ENCODE measurements at regions not wholly inside any gene's neighbourhood (a gene's known extent, or its start where the extent isn't known, plus 50 kb on each side); places are given as distances from the start of the nearest gene placed in this dataset.
"Not testable (repeated sequence)": the region's sequence is repeated elsewhere in the genome, so short reads cannot be mapped to it uniquely, and the experiment has no call there.

DNA sequence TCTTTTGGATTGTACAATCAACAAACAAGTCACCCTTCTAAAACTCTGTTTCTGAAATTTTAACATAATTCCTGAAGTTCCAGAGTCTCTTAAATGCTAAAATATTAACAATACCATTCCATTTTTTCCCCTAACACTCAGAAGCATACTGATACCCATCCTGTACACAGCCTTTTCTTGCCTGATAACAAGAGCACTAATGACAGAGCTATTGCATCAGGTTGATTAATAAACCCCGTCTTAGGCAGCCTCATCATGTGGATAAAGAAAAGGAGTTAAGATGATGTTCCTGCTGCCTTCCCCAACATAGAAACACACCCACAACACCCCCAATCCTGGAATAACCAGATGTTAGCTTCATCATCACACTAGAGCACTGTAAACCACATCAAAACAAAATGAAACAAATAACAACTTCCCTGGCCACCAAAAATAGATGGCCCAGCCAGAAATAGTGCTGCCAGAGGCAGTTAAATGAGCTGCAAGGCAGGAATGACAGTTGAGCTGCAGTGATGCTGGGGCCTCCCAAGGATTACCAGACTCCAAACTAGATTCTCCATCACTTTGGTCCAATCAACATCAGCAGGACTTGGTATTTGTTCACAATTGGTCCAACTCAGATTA, 93.8 kb upstream of the NBPF26 start:
- POLR2A ChIA-PET (ENCODE audit: low non-redundant PET); H3K4me1 ChIP-seq (ENCODE audit: insufficient read depth, low read length, poor library complexity, severe bottlenecking); DNase-seq (ENCODE audit: low spot score); H3K36me3 ChIP-seq (ENCODE audit: insufficient read depth, low read length, poor library complexity, severe bottlenecking); H3K9me3 ChIP-seq (ENCODE audit: low read depth, low read length, poor library complexity, severe bottlenecking); H3K4me3 ChIP-seq (ENCODE audit: low read depth, low read length, poor library complexity, severe bottlenecking); BruUV-seq (replicated peaks); intact Hi-C loops (cut with micrococcal nuclease; ENCODE audit: unreplicated experiment); CTCF ChIA-PET; H3K27ac ChIP-seq (ENCODE audit: low read depth, low read length, poor library complexity, severe bottlenecking); H3K27me3 ChIP-seq (replicated peaks; ENCODE audit: insufficient read depth, low read depth, low read length, poor library complexity): not testable (repeated sequence)

DNA sequence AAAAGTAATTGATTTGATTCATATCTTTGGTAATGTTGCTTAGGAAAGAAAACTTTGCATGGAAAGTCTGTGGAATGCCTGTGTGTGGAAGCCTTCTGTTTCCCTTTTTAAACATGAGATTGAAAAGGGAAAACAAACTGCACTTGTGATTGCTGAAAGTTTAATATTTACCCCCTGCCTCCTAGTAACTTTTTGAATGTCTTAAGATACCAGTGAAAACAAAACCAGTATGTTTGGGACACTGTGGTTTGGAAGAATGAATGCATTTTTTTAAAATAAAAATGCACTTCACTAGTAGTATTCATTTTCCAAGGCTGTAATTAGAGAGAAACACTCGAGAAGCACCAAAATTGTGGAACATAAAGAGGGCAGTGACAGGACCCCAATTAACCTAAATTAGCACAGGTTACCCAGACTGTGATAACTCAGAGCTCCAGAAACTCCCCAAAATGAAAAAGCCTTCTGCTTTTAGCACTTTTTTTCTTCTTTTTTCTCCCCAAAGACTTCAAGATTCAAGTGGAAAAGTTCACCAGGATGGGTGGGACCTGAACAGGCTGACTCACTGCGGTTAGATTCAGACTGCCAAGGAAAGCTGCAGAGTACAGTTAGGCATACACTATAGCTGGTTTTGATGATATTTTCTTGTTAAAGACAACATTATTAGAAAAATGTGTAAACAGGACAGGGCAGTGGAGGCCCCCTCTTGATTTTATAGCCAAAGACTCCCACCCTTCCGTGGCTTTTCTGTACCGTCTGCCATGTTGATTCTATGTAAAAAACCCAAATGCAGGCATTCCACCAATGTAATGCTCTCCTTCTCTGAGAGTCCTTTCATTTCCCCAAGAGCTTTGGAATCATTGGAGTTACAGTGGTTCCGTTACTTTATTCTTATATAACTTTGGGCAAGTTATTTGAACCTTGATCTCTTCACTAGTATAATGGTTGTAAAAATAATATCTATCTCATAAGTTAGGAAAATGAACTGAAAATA, 88.6 kb upstream of the NBPF26 start:
- intact Hi-C loops (cut with micrococcal nuclease; ENCODE audit: unreplicated experiment); H3K27me3 ChIP-seq (replicated peaks; ENCODE audit: insufficient read depth, low read depth, low read length, poor library complexity); BruUV-seq (replicated peaks); H3K36me3 ChIP-seq (ENCODE audit: insufficient read depth, low read length, poor library complexity, severe bottlenecking); DNase-seq (ENCODE audit: low spot score); H3K27ac ChIP-seq (ENCODE audit: low read depth, low read length, poor library complexity, severe bottlenecking); H3K9me3 ChIP-seq (ENCODE audit: low read depth, low read length, poor library complexity, severe bottlenecking); CTCF ChIA-PET; H3K4me3 ChIP-seq (ENCODE audit: low read depth, low read length, poor library complexity, severe bottlenecking); POLR2A ChIA-PET (ENCODE audit: low non-redundant PET); H3K4me1 ChIP-seq (ENCODE audit: insufficient read depth, low read length, poor library complexity, severe bottlenecking): not testable (repeated sequence)

DNA sequence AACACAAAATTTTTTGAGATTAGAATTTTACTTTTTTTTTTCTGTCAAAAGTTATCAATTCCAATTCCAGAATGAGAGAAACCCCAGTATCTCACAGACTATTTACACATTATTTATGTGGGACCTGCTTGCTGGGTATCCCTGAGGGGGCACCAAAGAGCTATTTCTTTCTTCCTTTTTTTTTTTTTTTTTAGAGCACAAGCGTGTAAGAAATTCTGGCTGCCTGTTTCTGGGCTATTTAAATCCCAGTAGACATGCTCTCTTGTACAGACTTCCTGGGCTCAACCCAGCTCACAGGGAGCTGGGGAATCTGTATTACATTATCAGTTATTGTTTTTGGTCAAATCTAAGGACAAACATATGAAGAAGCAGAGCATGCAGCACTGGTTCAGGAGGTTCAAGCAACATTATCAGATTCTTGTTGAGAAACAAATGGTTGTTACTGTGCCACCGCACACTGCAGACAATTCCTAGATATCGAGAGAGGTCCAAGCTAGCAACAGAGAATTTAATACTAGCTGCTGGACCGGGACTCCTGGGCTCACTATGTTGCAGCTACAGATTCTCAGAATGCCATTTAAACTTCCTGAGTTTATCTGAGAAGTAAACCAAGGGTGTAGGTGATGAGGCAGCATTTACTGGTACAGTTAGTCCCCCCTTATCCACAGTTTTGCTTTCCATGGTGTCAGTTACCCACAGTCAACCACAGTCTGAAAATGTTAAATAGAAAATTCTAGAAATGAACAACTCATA, 83.3 kb upstream of the NBPF26 start:
- H3K27ac ChIP-seq (ENCODE audit: low read depth, low read length, poor library complexity, severe bottlenecking); H3K9me3 ChIP-seq (ENCODE audit: low read depth, low read length, poor library complexity, severe bottlenecking); intact Hi-C loops (cut with micrococcal nuclease; ENCODE audit: unreplicated experiment); BruUV-seq (replicated peaks); DNase-seq (ENCODE audit: low spot score); CTCF ChIA-PET; H3K4me3 ChIP-seq (ENCODE audit: low read depth, low read length, poor library complexity, severe bottlenecking); H3K4me1 ChIP-seq (ENCODE audit: insufficient read depth, low read length, poor library complexity, severe bottlenecking); POLR2A ChIA-PET (ENCODE audit: low non-redundant PET); H3K36me3 ChIP-seq (ENCODE audit: insufficient read depth, low read length, poor library complexity, severe bottlenecking); H3K27me3 ChIP-seq (replicated peaks; ENCODE audit: insufficient read depth, low read depth, low read length, poor library complexity): not testable (repeated sequence)

DNA sequence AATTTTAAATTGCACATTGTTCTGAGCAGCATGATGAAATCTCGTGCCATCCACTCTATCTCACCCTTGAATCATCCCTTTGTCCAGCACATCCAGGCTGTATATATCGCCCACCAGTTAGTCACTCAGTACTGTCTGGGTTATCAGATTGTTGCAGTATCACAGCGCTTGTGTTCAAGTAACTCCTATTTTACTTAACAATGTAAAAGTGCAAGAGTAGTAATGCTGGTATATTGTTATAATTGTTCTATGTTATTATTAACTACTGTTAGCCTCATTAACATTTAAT, 82.8 kb upstream of the NBPF26 start:
- CTCF ChIA-PET; BruUV-seq (replicated peaks); H3K27ac ChIP-seq (ENCODE audit: low read depth, low read length, poor library complexity, severe bottlenecking); H3K27me3 ChIP-seq (replicated peaks; ENCODE audit: insufficient read depth, low read depth, low read length, poor library complexity); H3K4me1 ChIP-seq (ENCODE audit: insufficient read depth, low read length, poor library complexity, severe bottlenecking); H3K4me3 ChIP-seq (ENCODE audit: low read depth, low read length, poor library complexity, severe bottlenecking); H3K36me3 ChIP-seq (ENCODE audit: insufficient read depth, low read length, poor library complexity, severe bottlenecking); intact Hi-C loops (cut with micrococcal nuclease; ENCODE audit: unreplicated experiment); DNase-seq (ENCODE audit: low spot score); POLR2A ChIA-PET (ENCODE audit: low non-redundant PET); H3K9me3 ChIP-seq (ENCODE audit: low read depth, low read length, poor library complexity, severe bottlenecking): not testable (repeated sequence)

DNA sequence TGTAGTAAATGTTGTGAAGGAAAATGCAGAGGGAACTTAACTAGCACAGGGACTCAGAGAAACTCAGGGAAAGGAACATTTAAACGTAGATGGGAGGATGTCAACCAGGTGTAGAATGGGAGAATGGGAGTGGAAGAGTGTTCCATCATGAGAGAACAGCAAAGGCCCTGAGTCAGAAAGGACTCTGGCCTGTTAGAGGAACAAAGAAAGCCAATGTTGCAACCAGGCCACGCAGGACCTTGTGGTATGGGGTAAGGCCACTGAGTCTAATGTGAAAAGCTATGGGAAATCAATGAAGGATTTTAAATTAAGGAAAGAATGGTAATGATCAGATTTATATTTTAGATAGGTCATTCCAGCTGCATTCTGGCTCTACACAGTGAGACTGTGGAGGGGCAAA, 76.6 kb upstream of the NBPF26 start:
- intact Hi-C loops (cut with micrococcal nuclease; ENCODE audit: unreplicated experiment); H3K36me3 ChIP-seq (ENCODE audit: insufficient read depth, low read length, poor library complexity, severe bottlenecking); POLR2A ChIA-PET (ENCODE audit: low non-redundant PET); DNase-seq (ENCODE audit: low spot score); BruUV-seq (replicated peaks); H3K4me3 ChIP-seq (ENCODE audit: low read depth, low read length, poor library complexity, severe bottlenecking); CTCF ChIA-PET; H3K27me3 ChIP-seq (replicated peaks; ENCODE audit: insufficient read depth, low read depth, low read length, poor library complexity); H3K27ac ChIP-seq (ENCODE audit: low read depth, low read length, poor library complexity, severe bottlenecking); H3K4me1 ChIP-seq (ENCODE audit: insufficient read depth, low read length, poor library complexity, severe bottlenecking); H3K9me3 ChIP-seq (ENCODE audit: low read depth, low read length, poor library complexity, severe bottlenecking): not testable (repeated sequence)

DNA sequence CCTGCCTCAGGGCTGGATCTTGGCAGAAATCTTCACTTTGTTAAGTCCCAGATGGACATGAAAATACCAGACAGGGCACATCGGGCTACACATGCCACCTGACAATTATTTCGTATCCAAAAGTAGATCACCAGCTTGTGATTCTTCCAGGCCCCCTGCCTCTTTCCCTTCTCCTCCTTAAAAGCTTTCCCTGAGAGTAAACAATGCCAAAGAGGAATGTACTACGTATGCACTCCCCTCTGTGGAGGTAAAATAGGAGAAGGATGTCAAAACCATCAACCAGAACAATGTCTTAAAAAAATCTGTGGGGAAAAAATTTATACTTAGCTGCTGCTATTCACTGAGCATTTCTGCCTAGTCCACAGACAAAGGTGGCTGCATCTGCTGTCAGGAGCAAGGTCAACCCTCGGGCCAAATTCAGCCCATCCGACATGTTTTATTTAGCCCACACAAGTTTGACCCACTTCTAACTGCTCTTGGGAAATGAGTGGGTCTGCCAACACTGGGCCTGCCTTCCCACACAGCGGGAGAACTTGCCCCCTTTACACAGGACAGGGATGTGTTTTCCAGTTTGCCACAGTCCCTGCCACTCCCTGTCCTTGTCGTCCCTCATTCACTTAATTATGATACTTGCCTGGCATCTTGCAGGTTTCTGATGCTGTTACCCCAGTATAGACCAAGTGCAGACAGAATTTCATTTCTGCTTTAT, 74.7 kb upstream of the NBPF26 start:
- H3K36me3 ChIP-seq (ENCODE audit: insufficient read depth, low read length, poor library complexity, severe bottlenecking); CTCF ChIA-PET; H3K9me3 ChIP-seq (ENCODE audit: low read depth, low read length, poor library complexity, severe bottlenecking); H3K27ac ChIP-seq (ENCODE audit: low read depth, low read length, poor library complexity, severe bottlenecking); BruUV-seq (replicated peaks); H3K27me3 ChIP-seq (replicated peaks; ENCODE audit: insufficient read depth, low read depth, low read length, poor library complexity); DNase-seq (ENCODE audit: low spot score); H3K4me1 ChIP-seq (ENCODE audit: insufficient read depth, low read length, poor library complexity, severe bottlenecking); H3K4me3 ChIP-seq (ENCODE audit: low read depth, low read length, poor library complexity, severe bottlenecking); POLR2A ChIA-PET (ENCODE audit: low non-redundant PET); intact Hi-C loops (cut with micrococcal nuclease; ENCODE audit: unreplicated experiment): not testable (repeated sequence)

DNA sequence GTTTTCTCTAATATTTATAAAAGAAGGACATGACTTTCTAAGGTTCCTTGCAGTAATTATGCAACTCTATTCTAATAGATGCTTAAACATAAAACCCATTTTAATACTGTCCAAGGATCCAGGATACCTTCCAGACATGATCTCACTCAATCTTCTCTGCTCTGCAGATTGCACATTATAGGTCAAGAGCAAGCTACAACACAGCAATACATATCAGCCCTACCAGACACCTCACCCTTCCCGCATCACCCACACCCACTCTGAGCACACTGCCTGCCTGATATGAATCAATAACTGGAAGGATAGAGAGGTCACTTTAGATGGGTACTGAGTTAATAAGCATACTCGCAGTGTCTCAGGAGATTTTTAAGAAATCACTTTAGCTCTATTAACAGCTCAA, 74.0 kb upstream of the NBPF26 start:
- CTCF ChIA-PET; H3K27me3 ChIP-seq (replicated peaks; ENCODE audit: insufficient read depth, low read depth, low read length, poor library complexity); DNase-seq (ENCODE audit: low spot score); BruUV-seq (replicated peaks); H3K4me1 ChIP-seq (ENCODE audit: insufficient read depth, low read length, poor library complexity, severe bottlenecking); intact Hi-C loops (cut with micrococcal nuclease; ENCODE audit: unreplicated experiment); H3K27ac ChIP-seq (ENCODE audit: low read depth, low read length, poor library complexity, severe bottlenecking); POLR2A ChIA-PET (ENCODE audit: low non-redundant PET); H3K4me3 ChIP-seq (ENCODE audit: low read depth, low read length, poor library complexity, severe bottlenecking); H3K9me3 ChIP-seq (ENCODE audit: low read depth, low read length, poor library complexity, severe bottlenecking); H3K36me3 ChIP-seq (ENCODE audit: insufficient read depth, low read length, poor library complexity, severe bottlenecking): not testable (repeated sequence)
